IMR-90 (cell line): ENCODE measurements at regions not wholly inside any gene's neighbourhood (a gene's known extent, or its start where the extent isn't known, plus 50 kb on each side); places are given as distances from the start of the nearest gene placed in this dataset.

Experiments
- ATAC-seq: fragments of 200-7000 bp; cut with Tn5 transposase; 2 replicates; pipeline ENCODE4 v1.9.1; 2020; ENCODE audit warnings: low read depth, mild to moderate bottlenecking, moderate library complexity
- BruUV-seq: library from RNA; stranded (reverse); fragments of 400-500 nt; replicated peaks from 2 replicates; lab custom pipeline; 2021; lab: Mats Ljungman, UMichigan
- CTCF ChIA-PET: fragments of 300-600 bp; formaldehyde crosslinking; extraction: SDS; loops from one replicate; lab custom pipeline; 2021; ENCODE audit warnings: antibody characterized with exemption; lab: Yijun Ruan, JAX
- POLR2A ChIA-PET: fragments of 300-600 bp; sonication (Branson Sonifier 250); formaldehyde crosslinking; loops from one replicate; lab custom pipeline; 2022; ENCODE audit warnings: antibody characterized with exemption; ENCODE audit not compliant: unreplicated experiment; lab: Charles Lee
- DNase-seq: peaks from one replicate; pipeline ENCODE4 v3.0.0; 2013
- H2AFZ ChIP-seq: replicated peaks from 2 replicates; pipeline ENCODE3; 2013; ENCODE audit warnings: low read length, mild to moderate bottlenecking; ENCODE audit not compliant: poor library complexity
- H2AK5ac ChIP-seq: 2 replicates; pipeline ENCODE4 v1.6.1; 2013; ENCODE audit warnings: low read depth, low read length, inconsistent platforms
- H2AK9ac ChIP-seq: replicated peaks from 2 replicates; pipeline ENCODE3; 2013; ENCODE audit warnings: mild to moderate bottlenecking, low read depth, low read length, moderate library complexity; ENCODE audit not compliant: poor library complexity
- H2BK120ac ChIP-seq: 2 replicates; pipeline ENCODE4 v1.6.1; 2013; ENCODE audit warnings: low read depth, low read length, inconsistent platforms
- H2BK15ac ChIP-seq: 3 replicates; pipeline ENCODE4 v1.6.1; 2013; ENCODE audit warnings: low read depth, low read length, inconsistent platforms
- H2BK20ac ChIP-seq: 2 replicates; pipeline ENCODE4 v1.6.1; 2013; ENCODE audit warnings: low read depth, mild to moderate bottlenecking, inconsistent platforms, low read length, moderate library complexity
- H2BK5ac ChIP-seq: 2 replicates; pipeline ENCODE4 v1.6.1; 2013; ENCODE audit warnings: mild to moderate bottlenecking, low read depth, low read length, inconsistent platforms; ENCODE audit not compliant: poor library complexity, severe bottlenecking
- H3K14ac ChIP-seq: replicated peaks from 2 replicates; pipeline ENCODE4 v1.6.1; 2013; ENCODE audit warnings: low read depth, low read length, inconsistent platforms
- H3K18ac ChIP-seq: 2 replicates; pipeline ENCODE4 v1.6.1; 2013; ENCODE audit warnings: low read depth, low read length, control low read depth
- H3K23ac ChIP-seq: 2 replicates; pipeline ENCODE4 v1.6.1; 2013; ENCODE audit warnings: low read depth, low read length, inconsistent platforms
- H3K27ac ChIP-seq: 2 replicates; pipeline ENCODE4 v1.5.1; 2013; ENCODE audit warnings: mild to moderate bottlenecking, control low read depth, low read length; ENCODE audit not compliant: insufficient read depth
- H3K27me3 ChIP-seq: 2 replicates; pipeline ENCODE4 v1.6.1; 2013; ENCODE audit warnings: low read length; ENCODE audit not compliant: control insufficient read depth, insufficient read depth
- H3K36me3 ChIP-seq: 2 replicates; pipeline ENCODE4 v1.6.1; 2013; ENCODE audit warnings: low read length, mixed read lengths; ENCODE audit not compliant: control insufficient read depth, insufficient read depth
- H3K4ac ChIP-seq: 2 replicates; pipeline ENCODE4 v1.6.1; 2013; ENCODE audit warnings: low read depth, low read length, inconsistent platforms
- H3K4me1 ChIP-seq: 2 replicates; pipeline ENCODE4 v1.6.1; 2013; ENCODE audit warnings: low read length, mixed read lengths; ENCODE audit not compliant: control insufficient read depth, insufficient read depth
- H3K4me2 ChIP-seq: 2 replicates; pipeline ENCODE4 v1.6.1; 2013; ENCODE audit warnings: low read depth, mild to moderate bottlenecking, control low read depth, low read length, moderate library complexity
- H3K4me3 ChIP-seq: 2 replicates; pipeline ENCODE4 v1.5.1; 2013; ENCODE audit warnings: low read depth, mild to moderate bottlenecking, control low read depth, low read length, moderate library complexity; ENCODE audit not compliant: insufficient read depth
- H3K56ac ChIP-seq: 2 replicates; pipeline ENCODE4 v1.6.1; 2013; ENCODE audit warnings: low read length, inconsistent platforms; ENCODE audit not compliant: insufficient read depth; ENCODE audit errors: extremely low read depth
- H3K79me1 ChIP-seq, 2 experiments: 2 replicates each; pipeline ENCODE4 v1.6.1; 2013; ENCODE audit warnings: low read length in 2 of 2, inconsistent platforms in 1 of 2, low read depth in 1 of 2
- H3K9ac ChIP-seq: 2 replicates; pipeline ENCODE4 v1.6.1; 2013; ENCODE audit warnings: low read depth, low read length, control low read depth
- H3K9me1 ChIP-seq: 2 replicates; pipeline ENCODE4 v1.6.1; 2013; ENCODE audit warnings: low read length, inconsistent platforms; ENCODE audit not compliant: insufficient read depth
- H3K9me3 ChIP-seq: 2 replicates; pipeline ENCODE4 v1.6.1; 2013; ENCODE audit warnings: low read length; ENCODE audit not compliant: control insufficient read depth, insufficient read depth
- H4K20me1 ChIP-seq: 2 replicates; pipeline ENCODE4 v1.6.1; 2013; ENCODE audit warnings: low read length, inconsistent platforms; ENCODE audit not compliant: insufficient read depth
- H4K5ac ChIP-seq: 2 replicates; pipeline ENCODE4 v1.6.1; 2013; ENCODE audit warnings: mild to moderate bottlenecking, low read depth, low read length, control low read depth
- H4K8ac ChIP-seq, 2 experiments: 2 replicates each; pipeline ENCODE4 v1.6.1; 2013; ENCODE audit warnings: low read depth in 2 of 2, low read length in 2 of 2, control low read depth in 1 of 2, inconsistent platforms in 1 of 2
- H4K91ac ChIP-seq: 2 replicates; pipeline ENCODE4 v1.6.1; 2013; ENCODE audit warnings: low read depth, low read length, inconsistent platforms; ENCODE audit not compliant: insufficient read depth
- BHLHE40 ChIP-seq: fragments of 150-350 bp; IDR thresholded peaks from 2 replicates; pipeline ENCODE4 v1.6.1; 2016; ENCODE audit warnings: mild to moderate bottlenecking, low read depth, low read length
- CEBPB ChIP-seq: IDR thresholded peaks from 2 replicates; pipeline ENCODE4 v1.6.1; 2012; ENCODE audit warnings: low read depth, low read length, improper control_type of control experiment
- CHD1 ChIP-seq: IDR thresholded peaks from 2 replicates; pipeline ENCODE4 v1.6.1; 2012; ENCODE audit warnings: low read depth, low read length, improper control_type of control experiment
- FOS ChIP-seq: fragments of 150-350 bp; IDR thresholded peaks from 2 replicates; pipeline ENCODE4 v1.6.1; 2016; ENCODE audit warnings: low read depth, low read length
- MAFK ChIP-seq: IDR thresholded peaks from 2 replicates; pipeline ENCODE4 v1.6.1; 2012; ENCODE audit warnings: low read depth, low read length, improper control_type of control experiment
- MAZ ChIP-seq: IDR thresholded peaks from 2 replicates; pipeline ENCODE4 v1.6.1; 2012; ENCODE audit warnings: low read depth, mild to moderate bottlenecking, low read length, improper control_type of control experiment, moderate library complexity, borderline replicate concordance
- MXI1 ChIP-seq: IDR thresholded peaks from 2 replicates; pipeline ENCODE4 v1.6.1; 2012; ENCODE audit warnings: low read depth, mild to moderate bottlenecking, low read length, moderate library complexity, borderline replicate concordance
- NFE2L2 ChIP-seq: fragments of 150-350 bp; IDR thresholded peaks from 2 replicates; pipeline ENCODE4 v1.6.1; 2016; ENCODE audit warnings: low read depth, mild to moderate bottlenecking, low read length
- POLR2A ChIP-seq: IDR thresholded peaks from 2 replicates; pipeline ENCODE4 v1.6.1; 2012; ENCODE audit warnings: mild to moderate bottlenecking, low read depth, low read length
- RAD21 ChIP-seq: IDR thresholded peaks from 2 replicates; pipeline ENCODE4 v1.6.1; 2012; ENCODE audit warnings: low read length, improper control_type of control experiment
- RCOR1 ChIP-seq: IDR thresholded peaks from 2 replicates; pipeline ENCODE4 v1.6.1; 2012; ENCODE audit warnings: mild to moderate bottlenecking, low read length, improper control_type of control experiment; ENCODE audit not compliant: insufficient replicate concordance
- RFX5 ChIP-seq: IDR thresholded peaks from 2 replicates; pipeline ENCODE4 v1.8.0; 2012; ENCODE audit warnings: low read depth, mild to moderate bottlenecking, low read length, moderate library complexity
- SMC3 ChIP-seq: fragments of 150-350 bp; IDR thresholded peaks from 2 replicates; pipeline ENCODE4 v1.6.1; 2016; ENCODE audit warnings: low read depth, mild to moderate bottlenecking, antibody characterized with exemption, low read length, moderate library complexity
- WGBS, 2 experiments: methylation state at CpG; one replicate each; pipeline versions ENCODE4 v1.1.5 to v1.1.7; 2013; ENCODE audit warnings: missing lambda C conversion rate in 2 of 2; ENCODE audit not compliant: insufficient read length in 1 of 2; ENCODE audit errors: extremely low coverage in 2 of 2; 5-methylcytosine and 5-hydroxymethylcytosine counted together
- dilution Hi-C: fragments of 300-500 bp; cut with HindIII; formaldehyde crosslinking; loops from one replicate; pipeline ENCODE4 v1.14.3; 2018; ENCODE audit warnings: low sequenced_read_pairs; ENCODE audit not compliant: unreplicated experiment
- in situ Hi-C: fragments of 300-500 bp; cut with MboI; formaldehyde crosslinking; loops from 3 replicates; pipeline ENCODE4 v1.14.3; 2019; ENCODE audit warnings: low sequenced_read_pairs, inconsistent platforms, mixed read lengths
- intact Hi-C: fragments of 100-400 bp; cut with micrococcal nuclease; formaldehyde crosslinking; loops from 2 replicates; pipeline ENCODE4 v1.10.0; 2022
- TF ChIP-seq, protein P1 (sequence below): conservative IDR thresholded peaks from 2 replicates; pipeline ENCODE4 v1.5.1; 2012; ENCODE audit warnings: mild to moderate bottlenecking, low read depth, low read length, improper control_type of control experiment
- TF ChIP-seq, protein P2 (sequence below): fragments of 150-350 bp; IDR thresholded peaks from 2 replicates; pipeline ENCODE4 v1.6.1; 2016; ENCODE audit warnings: low read depth, mild to moderate bottlenecking, low read length, moderate library complexity, borderline replicate concordance
- TF ChIP-seq, protein P3 (sequence below): fragments of 150-350 bp; IDR thresholded peaks from 2 replicates; pipeline ENCODE4 v1.6.1; 2017; ENCODE audit warnings: mild to moderate bottlenecking, antibody characterized with exemption, low read length, low read depth

DNA sequence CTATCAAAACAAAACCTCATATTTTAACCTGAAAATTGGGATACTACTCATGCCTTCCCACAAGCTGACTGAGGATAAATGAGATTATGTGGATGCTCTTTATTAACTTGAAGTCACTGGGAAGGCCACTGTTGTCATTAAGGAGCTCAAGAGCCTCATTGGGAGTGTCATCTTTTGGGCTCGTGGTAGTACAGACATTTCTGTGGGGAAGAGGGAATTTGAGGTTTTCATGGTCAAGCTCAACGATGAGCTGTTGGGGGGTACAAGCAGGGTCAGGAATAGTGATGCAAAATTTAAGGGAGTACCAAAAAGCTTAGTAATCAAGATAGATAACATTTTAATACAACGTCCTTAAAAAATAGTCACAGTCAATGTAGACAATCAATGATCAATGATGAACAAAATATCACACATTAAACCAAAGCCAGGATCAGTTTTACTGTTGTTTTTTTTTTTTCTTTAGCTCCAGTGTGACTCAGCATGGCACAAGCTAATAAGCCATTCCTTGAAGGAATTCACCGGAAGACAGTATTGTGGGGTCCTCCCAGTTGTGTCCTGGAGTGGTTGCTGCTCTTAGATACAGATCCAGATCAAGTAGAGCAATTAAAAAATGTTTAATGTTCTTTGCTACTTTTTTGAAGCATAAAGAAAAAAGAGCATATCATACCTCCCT, 130.9 kb downstream of the C12orf75 start:
- dilution Hi-C loops: no loop called here
- in situ Hi-C loops: no loop called here
- BruUV-seq: no TSS peak
- peaks cover 3% of the 10 kb centered on the region; the same call in 1 of the 2 replicates for H3K9me1 ChIP-seq
- no peak overlapping the region for H2BK120ac ChIP-seq
- 80% methylated on average over 1 of the region's 4 CpGs; no CpG with 5 or more reads in 1 of the 2 experiments for WGBS, 2 experiments
- no peak overlapping the region for H4K5ac ChIP-seq
- no peak overlapping the region for H2BK20ac ChIP-seq
- H3K4me1 ChIP-seq: no peaks in the 10 kb centered on the region
- no peak overlapping the region for H3K4ac ChIP-seq
- ChIA-PET POLR2A (interaction anchor here (0.5 kb wide), 1 partner anchor 67 kb away, joined by 33 read pairs; no protein-coding TSS in a partner anchor), CTCF (no interaction called here)
- peaks cover 4% of the 10 kb centered on the region for H3K9me3 ChIP-seq
- no peak overlapping the region for H3K14ac ChIP-seq
- intact Hi-C loops: no loop called here
- no peaks in the 10 kb centered on the region for H3K36me3 ChIP-seq
- no peak overlapping the region for H3K56ac ChIP-seq
- TF ChIP-seq, protein P1, sequence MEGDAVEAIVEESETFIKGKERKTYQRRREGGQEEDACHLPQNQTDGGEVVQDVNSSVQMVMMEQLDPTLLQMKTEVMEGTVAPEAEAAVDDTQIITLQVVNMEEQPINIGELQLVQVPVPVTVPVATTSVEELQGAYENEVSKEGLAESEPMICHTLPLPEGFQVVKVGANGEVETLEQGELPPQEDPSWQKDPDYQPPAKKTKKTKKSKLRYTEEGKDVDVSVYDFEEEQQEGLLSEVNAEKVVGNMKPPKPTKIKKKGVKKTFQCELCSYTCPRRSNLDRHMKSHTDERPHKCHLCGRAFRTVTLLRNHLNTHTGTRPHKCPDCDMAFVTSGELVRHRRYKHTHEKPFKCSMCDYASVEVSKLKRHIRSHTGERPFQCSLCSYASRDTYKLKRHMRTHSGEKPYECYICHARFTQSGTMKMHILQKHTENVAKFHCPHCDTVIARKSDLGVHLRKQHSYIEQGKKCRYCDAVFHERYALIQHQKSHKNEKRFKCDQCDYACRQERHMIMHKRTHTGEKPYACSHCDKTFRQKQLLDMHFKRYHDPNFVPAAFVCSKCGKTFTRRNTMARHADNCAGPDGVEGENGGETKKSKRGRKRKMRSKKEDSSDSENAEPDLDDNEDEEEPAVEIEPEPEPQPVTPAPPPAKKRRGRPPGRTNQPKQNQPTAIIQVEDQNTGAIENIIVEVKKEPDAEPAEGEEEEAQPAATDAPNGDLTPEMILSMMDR: no peak
- TF ChIP-seq MAFK: no peak
- no peak for TF ChIP-seq MAZ
- TF ChIP-seq RAD21: no peak
- TF ChIP-seq CHD1: no peak
- TF ChIP-seq, protein P2, sequence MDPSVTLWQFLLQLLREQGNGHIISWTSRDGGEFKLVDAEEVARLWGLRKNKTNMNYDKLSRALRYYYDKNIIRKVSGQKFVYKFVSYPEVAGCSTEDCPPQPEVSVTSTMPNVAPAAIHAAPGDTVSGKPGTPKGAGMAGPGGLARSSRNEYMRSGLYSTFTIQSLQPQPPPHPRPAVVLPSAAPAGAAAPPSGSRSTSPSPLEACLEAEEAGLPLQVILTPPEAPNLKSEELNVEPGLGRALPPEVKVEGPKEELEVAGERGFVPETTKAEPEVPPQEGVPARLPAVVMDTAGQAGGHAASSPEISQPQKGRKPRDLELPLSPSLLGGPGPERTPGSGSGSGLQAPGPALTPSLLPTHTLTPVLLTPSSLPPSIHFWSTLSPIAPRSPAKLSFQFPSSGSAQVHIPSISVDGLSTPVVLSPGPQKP: no peak
- no peak for TF ChIP-seq FOS
- TF ChIP-seq CEBPB: no peak
- TF ChIP-seq BHLHE40: no peak
- no peak for TF ChIP-seq RFX5
- TF ChIP-seq NFE2L2: no peak
- TF ChIP-seq, protein P3, sequence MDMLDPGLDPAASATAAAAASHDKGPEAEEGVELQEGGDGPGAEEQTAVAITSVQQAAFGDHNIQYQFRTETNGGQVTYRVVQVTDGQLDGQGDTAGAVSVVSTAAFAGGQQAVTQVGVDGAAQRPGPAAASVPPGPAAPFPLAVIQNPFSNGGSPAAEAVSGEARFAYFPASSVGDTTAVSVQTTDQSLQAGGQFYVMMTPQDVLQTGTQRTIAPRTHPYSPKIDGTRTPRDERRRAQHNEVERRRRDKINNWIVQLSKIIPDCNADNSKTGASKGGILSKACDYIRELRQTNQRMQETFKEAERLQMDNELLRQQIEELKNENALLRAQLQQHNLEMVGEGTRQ: no peak
- TF ChIP-seq RCOR1: no peak
- TF ChIP-seq SMC3: no peak
- TF ChIP-seq POLR2A: no peak
- no peak for TF ChIP-seq MXI1
- no peak overlapping the region for H2BK15ac ChIP-seq
- H3K23ac ChIP-seq: no peak overlapping the region
- H4K20me1 ChIP-seq: no peaks in the 10 kb centered on the region
- no peak for ATAC-seq
- no peak overlapping the region for H4K8ac ChIP-seq
- no peak overlapping the region for H2AK9ac ChIP-seq
- no peak for DNase-seq
- no peak overlapping the region for H2AK5ac ChIP-seq
- H3K4me3 ChIP-seq: no peak overlapping the region
- H3K27me3 ChIP-seq: peaks cover 9% of the 10 kb centered on the region
- H2AFZ ChIP-seq: no peak overlapping the region
- H4K91ac ChIP-seq: no peak overlapping the region
- H3K4me2 ChIP-seq: no peak overlapping the region
- no peaks in the 10 kb centered on the region for H3K79me1 ChIP-seq
- no peak overlapping the region for H3K27ac ChIP-seq
- no peak overlapping the region for H2BK5ac ChIP-seq
- H3K18ac ChIP-seq: no peak overlapping the region
- H3K9ac ChIP-seq: no peak overlapping the region
